ENCODE measurements at regions not wholly inside any gene's neighbourhood (a gene's known extent, or its start where the extent isn't known, plus 50 kb on each side); places are given as distances from the start of the nearest gene placed in this dataset.

DNA sequence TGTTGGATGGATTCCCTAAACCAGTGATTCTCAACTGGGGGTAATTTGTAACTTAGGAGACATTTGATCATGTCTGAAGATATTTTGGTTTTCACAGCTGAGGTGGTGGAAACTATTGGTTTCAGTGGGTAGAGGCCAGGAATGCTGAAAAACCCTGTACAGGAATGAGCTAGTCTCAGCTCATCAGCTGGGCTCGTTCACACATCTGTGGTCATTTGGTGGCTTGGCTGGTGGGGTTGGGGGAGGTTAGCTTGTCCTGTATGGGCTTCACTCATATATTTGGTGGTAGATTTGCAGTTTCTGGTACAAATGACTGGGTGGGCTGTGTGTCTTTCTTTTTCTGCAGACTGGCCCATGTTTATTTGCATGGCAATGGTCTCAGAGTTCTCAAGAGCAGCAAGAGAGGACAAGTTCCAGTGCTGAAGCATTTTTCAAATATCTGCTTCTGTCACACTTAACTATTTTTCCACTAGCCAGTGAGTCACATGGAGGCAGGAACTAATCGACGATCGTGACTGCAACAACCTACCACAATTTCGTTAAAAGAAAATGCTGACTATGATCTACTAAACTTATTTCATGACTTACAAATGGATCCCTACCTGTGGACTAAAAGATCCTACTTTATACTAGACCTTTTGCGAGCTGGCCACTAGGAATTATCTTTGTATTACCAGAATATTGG is 321.7 kb upstream of the PLXNA2 start:
- TF ChIP-seq, protein P1, sequence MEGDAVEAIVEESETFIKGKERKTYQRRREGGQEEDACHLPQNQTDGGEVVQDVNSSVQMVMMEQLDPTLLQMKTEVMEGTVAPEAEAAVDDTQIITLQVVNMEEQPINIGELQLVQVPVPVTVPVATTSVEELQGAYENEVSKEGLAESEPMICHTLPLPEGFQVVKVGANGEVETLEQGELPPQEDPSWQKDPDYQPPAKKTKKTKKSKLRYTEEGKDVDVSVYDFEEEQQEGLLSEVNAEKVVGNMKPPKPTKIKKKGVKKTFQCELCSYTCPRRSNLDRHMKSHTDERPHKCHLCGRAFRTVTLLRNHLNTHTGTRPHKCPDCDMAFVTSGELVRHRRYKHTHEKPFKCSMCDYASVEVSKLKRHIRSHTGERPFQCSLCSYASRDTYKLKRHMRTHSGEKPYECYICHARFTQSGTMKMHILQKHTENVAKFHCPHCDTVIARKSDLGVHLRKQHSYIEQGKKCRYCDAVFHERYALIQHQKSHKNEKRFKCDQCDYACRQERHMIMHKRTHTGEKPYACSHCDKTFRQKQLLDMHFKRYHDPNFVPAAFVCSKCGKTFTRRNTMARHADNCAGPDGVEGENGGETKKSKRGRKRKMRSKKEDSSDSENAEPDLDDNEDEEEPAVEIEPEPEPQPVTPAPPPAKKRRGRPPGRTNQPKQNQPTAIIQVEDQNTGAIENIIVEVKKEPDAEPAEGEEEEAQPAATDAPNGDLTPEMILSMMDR (IDR thresholded peaks at IDR 0.05) = no peak
- TF ChIP-seq POLR2A (IDR thresholded peaks at IDR 0.05) (no peak), EP300 (IDR thresholded peaks at IDR 0.05; ENCODE audit: low read depth) (no peak), POLR2AphosphoS5 (IDR thresholded peaks at IDR 0.05) (no peak)
